GM23338 (cell line): ENCODE measurements at regions not wholly inside any gene's neighbourhood (a gene's known extent, or its start where the extent isn't known, plus 50 kb on each side); places are given as distances from the start of the nearest gene placed in this dataset.

Source experiments
- CREB1 ChIP-seq: fragments of 250-450 bp; sonication (Bioruptor Pico); IDR thresholded peaks from 2 replicates; pipeline ENCODE4 v1.5.0; 2020; ENCODE audit warnings: low read depth, mild to moderate bottlenecking, moderate library complexity
- CTCF ChIP-seq, 2 experiments: fragments of 200-600 bp in 1 of 2; sonication (generic) in 1 of 2; conservative IDR thresholded peaks; 2 replicates each; pipeline versions ENCODE4 v1.5.1 to v1.6.1; 2016 to 2017; ENCODE audit warnings: antibody characterized with exemption in 2 of 2, low read depth in 2 of 2, mild to moderate bottlenecking in 2 of 2, moderate library complexity in 1 of 2
- ETS1 ChIP-seq: IDR thresholded peaks from 2 replicates; pipeline ENCODE4 v1.6.1; 2016; ENCODE audit warnings: antibody characterized with exemption
- EZH2 ChIP-seq: fragments of 200-600 bp; sonication (generic); IDR thresholded peaks from one replicate; pipeline ENCODE4 v1.8.0; 2017; ENCODE audit warnings: antibody characterized with exemption, mild to moderate bottlenecking, low read depth; ENCODE audit not compliant: unreplicated experiment
- EZH2phosphoT487 ChIP-seq: fragments of 200-600 bp; sonication (generic); IDR thresholded peaks from one replicate; pipeline ENCODE4 v1.8.1; 2018; ENCODE audit warnings: antibody characterized with exemption; ENCODE audit not compliant: unreplicated experiment
- JUNB ChIP-seq: IDR thresholded peaks from one replicate; pipeline ENCODE4 v1.6.1; 2016; ENCODE audit warnings: antibody characterized with exemption; ENCODE audit not compliant: unreplicated experiment
- NANOG ChIP-seq: IDR thresholded peaks from 2 replicates; pipeline ENCODE4 v1.6.1; 2016; ENCODE audit warnings: antibody characterized with exemption, borderline replicate concordance
- POLR2AphosphoS5 ChIP-seq: IDR thresholded peaks from 2 replicates; pipeline ENCODE4 v1.6.1; 2016; ENCODE audit warnings: antibody characterized with exemption, low read depth
- REST ChIP-seq: IDR thresholded peaks from one replicate; pipeline ENCODE4 v1.6.1; 2018; ENCODE audit warnings: antibody characterized with exemption; ENCODE audit not compliant: unreplicated experiment
- STAT1 ChIP-seq: IDR thresholded peaks from one replicate; pipeline ENCODE4 v1.6.1; 2016; ENCODE audit warnings: antibody characterized with exemption; ENCODE audit not compliant: unreplicated experiment
- ZNF114 ChIP-seq: fragments of 250-450 bp; sonication (Bioruptor Pico); IDR thresholded peaks from 2 replicates; pipeline ENCODE4 v1.5.0; 2020; ENCODE audit warnings: mild to moderate bottlenecking, moderate library complexity
- ZNF331 ChIP-seq: fragments of 250-450 bp; sonication (Bioruptor Pico); IDR thresholded peaks from 2 replicates; pipeline ENCODE4 v1.5.0; 2020; ENCODE audit warnings: low read depth, mild to moderate bottlenecking, moderate library complexity
- ZNF462 ChIP-seq: fragments of 250-450 bp; sonication (Bioruptor Pico); IDR thresholded peaks from 2 replicates; pipeline ENCODE4 v1.5.0; 2020; ENCODE audit warnings: mild to moderate bottlenecking, moderate library complexity

- TF ChIP-seq CTCF (conservative IDR thresholded peaks at IDR 0.05; ENCODE audit: low read depth in 2 of 2) = no peak
- no peak for TF ChIP-seq POLR2AphosphoS5
- no peak for TF ChIP-seq REST
- no peak for TF ChIP-seq EZH2
- TF ChIP-seq STAT1 = no peak
- TF ChIP-seq CREB1 (CRISPR knock-in tag) = no peak
- no peak for TF ChIP-seq ZNF331
- no peak for TF ChIP-seq ETS1
- TF ChIP-seq EZH2phosphoT487 = no peak
- no peak for TF ChIP-seq JUNB
- no peak for TF ChIP-seq ZNF114 (CRISPR knock-in tag)
- no peak for TF ChIP-seq ZNF462
- no peak for TF ChIP-seq NANOG
Measured at GRCh38 chr11:29682856-29683255, 334.0 kb downstream of the KCNA4 start.
